22Rv1 (cell line): ENCODE measurements at regions not wholly inside any gene's neighbourhood (a gene's known extent, or its start where the extent isn't known, plus 50 kb on each side); places are given as distances from the start of the nearest gene placed in this dataset.

Source experiments
- H3K27ac ChIP-seq: fragments of 450-650 bp; 2 replicates; pipeline ENCODE4 v1.5.1; 2017
- CTCF ChIP-seq: fragments of 450-650 bp; IDR thresholded peaks from 2 replicates; pipeline ENCODE4 v1.5.1; 2017; ENCODE audit warnings: mild to moderate bottlenecking
- ZFX ChIP-seq: fragments of 450-650 bp; IDR thresholded peaks from 2 replicates; pipeline ENCODE4 v1.6.1; 2017; ENCODE audit warnings: antibody characterized with exemption, borderline replicate concordance

GRCh38 chr1:213876531-213876930 lies 111.2 kb upstream of the PROX1 start:
- H3K27ac ChIP-seq: no peak overlapping the region
- TF ChIP-seq ZFX (no peak), CTCF (no peak)

GRCh38 chr1:213883618-213884017 lies 104.2 kb upstream of the PROX1 start:
- no peak overlapping the region for H3K27ac ChIP-seq
- TF ChIP-seq ZFX (no peak), CTCF (no peak)

GRCh38 chr1:213884402-213884801 lies 103.4 kb upstream of the PROX1 start:
- TF ChIP-seq CTCF (no peak), ZFX (no peak)
- no peak overlapping the region for H3K27ac ChIP-seq

GRCh38 chr1:213884942-213885341 lies 102.8 kb upstream of the PROX1 start:
- no peak overlapping the region for H3K27ac ChIP-seq
- TF ChIP-seq CTCF (no peak), ZFX (no peak)

GRCh38 chr1:213887842-213888241 lies 99.9 kb upstream of the PROX1 start:
- TF ChIP-seq ZFX (no peak), CTCF (no peak)
- H3K27ac ChIP-seq: no peak overlapping the region

GRCh38 chr1:213891989-213892902 lies 95.5 kb upstream of the PROX1 start:
- no peak for TF ChIP-seq ZFX
- TF ChIP-seq CTCF: no peak

GRCh38 chr1:213898684-213899083 lies 89.1 kb upstream of the PROX1 start:
- TF ChIP-seq CTCF: no peak
- no peak for TF ChIP-seq ZFX
- H3K27ac ChIP-seq: no peak overlapping the region

More at GRCh38 chr1:213891989-213892902, 95.5 kb upstream of the PROX1 start:
- H3K27ac ChIP-seq: no peak overlapping the region
